Peyer's patch (tissue), 4 donors: ENCODE measurements at regions not wholly inside any gene's neighbourhood (a gene's known extent, or its start where the extent isn't known, plus 50 kb on each side); places are given as distances from the start of the nearest gene placed in this dataset.

Experiments
- CTCF ChIP-seq, 6 experiments: fragments of 450-650 bp in 4 of 6; fragments of 200-600 bp in 2 of 6; sonication (generic) in 1 of 6; IDR thresholded peaks; one replicate each; pipeline ENCODE4 v1.5.1; 2017 to 2019; ENCODE audit warnings: antibody characterized with exemption in 6 of 6, mild to moderate bottlenecking in 3 of 6, moderate library complexity in 1 of 6
- POLR2A ChIP-seq, 2 donors: fragments of 450-650 bp; IDR thresholded peaks; one replicate each; pipeline ENCODE4 v1.5.1; 2017; ENCODE audit warnings: antibody characterized with exemption in 2 of 2, mild to moderate bottlenecking in 2 of 2, moderate library complexity in 2 of 2

GRCh38 chr20:55194947-55195346 is 719.6 kb downstream of the DOK5 start:
- TF ChIP-seq POLR2A (IDR thresholded peaks at IDR 0.05) (no peak), CTCF (IDR thresholded peaks at IDR 0.05) (no peak)
